SK-N-SH (cell line): ENCODE measurements at regions not wholly inside any gene's neighbourhood (a gene's known extent, or its start where the extent isn't known, plus 50 kb on each side); places are given as distances from the start of the nearest gene placed in this dataset.

ENCODE experiments used
- CTCF ChIA-PET: fragments of 300-600, 350-600 bp; formaldehyde crosslinking; extraction: SDS; loops from one replicate; lab custom pipeline; 2021; lab: Yijun Ruan, JAX
- POLR2A ChIA-PET: fragments of 350-600 bp; sonication (Branson Sonifier 250); formaldehyde crosslinking; extraction: SDS; loops from one replicate; lab custom pipeline; 2020; ENCODE audit warnings: antibody characterized with exemption, inconsistent platforms; lab: Yijun Ruan, JAX
- DNase-seq: peaks from one replicate; pipeline ENCODE4 v3.0.0; 2012
- H2AFZ ChIP-seq: fragments of 200-600 bp; sonication (generic); 2 replicates; pipeline ENCODE4 v1.8.1; 2016; ENCODE audit warnings: antibody characterized with exemption, mild to moderate bottlenecking, low read depth
- H3F3A ChIP-seq: fragments of 200-600 bp; sonication (generic); replicated peaks from 2 replicates; pipeline ENCODE3; 2016; ENCODE audit warnings: antibody characterized with exemption, mild to moderate bottlenecking; ENCODE audit not compliant: insufficient read depth
- H3K27ac ChIP-seq, 2 experiments: fragments of 200-500 bp in 1 of 2; fragments of 200-600 bp in 1 of 2; sonication (Bioruptor generic) in 1 of 2; sonication (generic), shearing (Covaris generic) in 1 of 2; 2 replicates each; pipeline versions ENCODE4 v1.5.1 to v1.6.1; 2014 to 2016; ENCODE audit warnings: low read depth in 2 of 2, inconsistent platforms in 1 of 2, low read length in 1 of 2, mild to moderate bottlenecking in 1 of 2, mixed read lengths in 1 of 2
- H3K27me3 ChIP-seq: fragments of 200-600 bp; sonication (generic), shearing (Covaris generic); 2 replicates; pipeline ENCODE4 v1.6.1; 2016; ENCODE audit warnings: mixed run types; ENCODE audit not compliant: insufficient read depth
- H3K36me3 ChIP-seq, 2 experiments: fragments of 200-500 bp in 1 of 2; fragments of 200-600 bp in 1 of 2; sonication (Bioruptor generic) in 1 of 2; sonication (generic) in 1 of 2; replicated peaks in 1 of 2; 2 replicates each; pipeline versions ENCODE3 to v1.5.1; 2014 to 2016; ENCODE audit warnings: low read length in 1 of 2, mild to moderate bottlenecking in 1 of 2; ENCODE audit not compliant: insufficient read depth in 2 of 2, control insufficient read depth in 1 of 2
- H3K4me1 ChIP-seq, 2 experiments: fragments of 200-500 bp in 1 of 2; fragments of 200-600 bp in 1 of 2; sonication (Bioruptor generic) in 1 of 2; sonication (generic), shearing (Covaris generic) in 1 of 2; 2 replicates each; pipeline versions ENCODE4 v1.5.1 to v1.6.1; 2014 to 2016; ENCODE audit warnings: low read depth in 1 of 2, low read length in 1 of 2, mixed run types in 1 of 2; ENCODE audit not compliant: insufficient read depth in 2 of 2, control insufficient read depth in 1 of 2
- H3K4me2 ChIP-seq: fragments of 200-600 bp; sonication (generic), shearing (Covaris generic); 2 replicates; pipeline ENCODE4 v1.6.1; 2017; ENCODE audit warnings: mixed run types
- H3K4me3 ChIP-seq, 2 experiments: fragments of 200-500 bp in 1 of 2; fragments of 200-600 bp in 1 of 2; sonication (Bioruptor generic) in 1 of 2; sonication (generic), shearing (Covaris generic) in 1 of 2; 2 replicates each; pipeline versions ENCODE4 v1.5.1 to v1.8.1; 2014 to 2016; ENCODE audit warnings: low read depth in 2 of 2, inconsistent platforms in 1 of 2, low read length in 1 of 2, mild to moderate bottlenecking in 1 of 2, mixed read lengths in 1 of 2, moderate library complexity in 1 of 2
- H3K79me2 ChIP-seq: fragments of 200-600 bp; sonication (generic); 2 replicates; pipeline ENCODE4 v1.8.1; 2017; ENCODE audit warnings: mild to moderate bottlenecking; ENCODE audit not compliant: insufficient read depth
- H3K9ac ChIP-seq: fragments of 200-600 bp; sonication (generic); 2 replicates; pipeline ENCODE4 v1.6.1; 2017; ENCODE audit warnings: mixed run types
- H3K9me2 ChIP-seq: fragments of 200-600 bp; sonication (generic); 2 replicates; pipeline ENCODE4 v1.6.1; 2017; ENCODE audit warnings: mixed run types
- H3K9me3 ChIP-seq: fragments of 200-600 bp; sonication (generic); 2 replicates; pipeline ENCODE4 v1.6.1; 2017; ENCODE audit warnings: mixed run types, mild to moderate bottlenecking, moderate library complexity
- H4K20me1 ChIP-seq: fragments of 200-600 bp; sonication (generic); 2 replicates; pipeline ENCODE4 v1.6.1; 2017; ENCODE audit warnings: mild to moderate bottlenecking, mixed run types; ENCODE audit not compliant: insufficient read depth
- FOSL2 ChIP-seq: IDR thresholded peaks from 2 replicates; pipeline ENCODE4 v1.4.0; 2012; ENCODE audit warnings: low read depth, mild to moderate bottlenecking, moderate library complexity, borderline replicate concordance
- FOXM1 ChIP-seq: IDR thresholded peaks from 2 replicates; pipeline ENCODE4 v1.4.0; 2012; ENCODE audit warnings: low read depth, mild to moderate bottlenecking
- GABPA ChIP-seq: IDR thresholded peaks from 2 replicates; pipeline ENCODE4 v1.4.0; 2012; ENCODE audit warnings: low read depth, mild to moderate bottlenecking
- GATA2 ChIP-seq: sonication (generic); formaldehyde crosslinking; IDR thresholded peaks from 2 replicates; pipeline ENCODE4 v1.5.0; 2020; ENCODE audit warnings: mild to moderate bottlenecking, missing genetic modification reagents
- MEF2A ChIP-seq: IDR thresholded peaks from 2 replicates; pipeline ENCODE4 v1.4.0; 2012; ENCODE audit warnings: low read depth, borderline replicate concordance
- POLR2AphosphoS5 ChIP-seq: IDR thresholded peaks from 2 replicates; pipeline ENCODE4 v1.6.1; 2012; ENCODE audit warnings: low read depth, low read length
- RFX5 ChIP-seq: IDR thresholded peaks from 2 replicates; pipeline ENCODE4 v1.6.1; 2012; ENCODE audit warnings: mild to moderate bottlenecking, improper control_type of control experiment, low read length
- RXRA ChIP-seq: IDR thresholded peaks from 2 replicates; pipeline ENCODE4 v1.4.0; 2012; ENCODE audit warnings: low read depth, mild to moderate bottlenecking, borderline replicate concordance
- SMC3 ChIP-seq: IDR thresholded peaks from 2 replicates; pipeline ENCODE4 v1.6.1; 2012; ENCODE audit warnings: low read depth, low read length, improper control_type of control experiment
- TAF1 ChIP-seq: IDR thresholded peaks from 2 replicates; pipeline ENCODE4 v1.6.1; 2012; ENCODE audit warnings: low read depth, mild to moderate bottlenecking, low read length, moderate library complexity, borderline replicate concordance
- TEAD4 ChIP-seq: IDR thresholded peaks from 2 replicates; pipeline ENCODE4 v1.4.0; 2012; ENCODE audit warnings: mild to moderate bottlenecking, borderline replicate concordance; ENCODE audit not compliant: insufficient read depth
- ZBTB33 ChIP-seq: IDR thresholded peaks from 2 replicates; pipeline ENCODE4 v1.4.0; 2012; ENCODE audit warnings: low read depth, borderline replicate concordance
- WGBS: methylation state at CpG from one replicate; pipeline ENCODE4 v1.1.6; 2017; ENCODE audit warnings: low lambda C conversion rate; 5-methylcytosine and 5-hydroxymethylcytosine counted together
- TF ChIP-seq, protein P1 (sequence below): IDR thresholded peaks from 2 replicates; pipeline ENCODE4; 2012
- TF ChIP-seq, protein P2 (sequence below): IDR thresholded peaks from 2 replicates; pipeline ENCODE4 v1.4.0; 2012; ENCODE audit warnings: low read depth, borderline replicate concordance
- TF ChIP-seq, protein P3 (sequence below): fragments of 150-350 bp; IDR thresholded peaks from 2 replicates; pipeline ENCODE4 v1.6.1; 2016; ENCODE audit warnings: mild to moderate bottlenecking, low read depth, low read length

- no peaks in the 10 kb centered on the region for H3K79me2 ChIP-seq
- H2AFZ ChIP-seq: no peak overlapping the region
- no peaks in the 10 kb centered on the region for H3K9me2 ChIP-seq
- no peaks in the 10 kb centered on the region for H3K27me3 ChIP-seq
- CTCF ChIA-PET: interaction anchor here (1.3 kb wide), 1 partner anchor 9 kb away, joined by 3 read pairs; no protein-coding TSS in a partner anchor
- H3K36me3 ChIP-seq: no peaks in the 10 kb centered on the region
- 61% methylated on average over 6 of the region's 6 CpGs for WGBS
- H3F3A ChIP-seq: no peaks in the 10 kb centered on the region
- TF ChIP-seq TEAD4 (no peak), MEF2A (no peak), FOSL2 (no peak), POLR2AphosphoS5 (no peak), RFX5 (no peak), FOXM1 (no peak), ZBTB33 (no peak), GATA2 (no peak), RXRA (no peak), TAF1 (no peak), SMC3 (no peak), GABPA (no peak)
- TF ChIP-seq, protein P1, sequence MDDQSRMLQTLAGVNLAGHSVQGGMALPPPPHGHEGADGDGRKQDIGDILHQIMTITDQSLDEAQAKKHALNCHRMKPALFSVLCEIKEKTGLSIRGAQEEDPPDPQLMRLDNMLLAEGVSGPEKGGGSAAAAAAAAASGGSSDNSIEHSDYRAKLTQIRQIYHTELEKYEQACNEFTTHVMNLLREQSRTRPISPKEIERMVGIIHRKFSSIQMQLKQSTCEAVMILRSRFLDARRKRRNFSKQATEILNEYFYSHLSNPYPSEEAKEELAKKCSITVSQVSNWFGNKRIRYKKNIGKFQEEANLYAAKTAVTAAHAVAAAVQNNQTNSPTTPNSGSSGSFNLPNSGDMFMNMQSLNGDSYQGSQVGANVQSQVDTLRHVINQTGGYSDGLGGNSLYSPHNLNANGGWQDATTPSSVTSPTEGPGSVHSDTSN: no peak
- TF ChIP-seq, protein P2, sequence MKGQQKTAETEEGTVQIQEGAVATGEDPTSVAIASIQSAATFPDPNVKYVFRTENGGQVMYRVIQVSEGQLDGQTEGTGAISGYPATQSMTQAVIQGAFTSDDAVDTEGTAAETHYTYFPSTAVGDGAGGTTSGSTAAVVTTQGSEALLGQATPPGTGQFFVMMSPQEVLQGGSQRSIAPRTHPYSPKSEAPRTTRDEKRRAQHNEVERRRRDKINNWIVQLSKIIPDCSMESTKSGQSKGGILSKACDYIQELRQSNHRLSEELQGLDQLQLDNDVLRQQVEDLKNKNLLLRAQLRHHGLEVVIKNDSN: no peak
- TF ChIP-seq, protein P3, sequence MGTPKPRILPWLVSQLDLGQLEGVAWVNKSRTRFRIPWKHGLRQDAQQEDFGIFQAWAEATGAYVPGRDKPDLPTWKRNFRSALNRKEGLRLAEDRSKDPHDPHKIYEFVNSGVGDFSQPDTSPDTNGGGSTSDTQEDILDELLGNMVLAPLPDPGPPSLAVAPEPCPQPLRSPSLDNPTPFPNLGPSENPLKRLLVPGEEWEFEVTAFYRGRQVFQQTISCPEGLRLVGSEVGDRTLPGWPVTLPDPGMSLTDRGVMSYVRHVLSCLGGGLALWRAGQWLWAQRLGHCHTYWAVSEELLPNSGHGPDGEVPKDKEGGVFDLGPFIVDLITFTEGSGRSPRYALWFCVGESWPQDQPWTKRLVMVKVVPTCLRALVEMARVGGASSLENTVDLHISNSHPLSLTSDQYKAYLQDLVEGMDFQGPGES: no peak
- no peak overlapping the region for H3K4me2 ChIP-seq
- H3K27ac ChIP-seq: no peak overlapping the region
- no peaks in the 10 kb centered on the region for H4K20me1 ChIP-seq
- H3K9ac ChIP-seq: no peak overlapping the region
- POLR2A ChIA-PET: no interaction called here
- no peaks in the 10 kb centered on the region; a peak in 2 of 4 replicates for H3K4me1 ChIP-seq
- H3K4me3 ChIP-seq: no peak overlapping the region
- DNase-seq: no peak
- H3K9me3 ChIP-seq: no peaks in the 10 kb centered on the region
These were observed 158.3 kb downstream of the HDGFL1 start for GRCh38 chr6:22727710-22728109.
